ENCODE measurements at regions not wholly inside any gene's neighbourhood (a gene's known extent, or its start where the extent isn't known, plus 50 kb on each side); places are given as distances from the start of the nearest gene placed in this dataset.

DNA sequence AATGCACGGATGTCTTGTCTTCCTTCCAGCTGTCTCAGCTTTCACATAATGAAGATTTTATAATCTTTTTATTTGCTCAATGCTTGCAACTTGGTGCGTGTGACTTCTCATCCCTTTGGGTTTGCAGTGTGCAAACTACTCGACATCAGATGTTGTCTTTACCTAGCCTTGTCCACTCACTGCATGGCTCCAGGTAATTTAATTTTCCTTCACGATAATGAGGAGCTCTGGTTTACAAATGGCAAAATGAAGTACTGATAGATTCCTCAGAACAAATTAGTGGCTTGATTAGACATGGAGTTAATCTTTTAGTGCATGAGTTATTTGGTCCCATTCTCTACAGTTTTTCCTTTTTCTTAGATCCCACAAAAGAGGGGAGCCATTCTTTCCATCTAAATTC lies 603.0 kb downstream of the CCDC171 start:
- CTCF ChIA-PET: interaction anchor here (2.1 to 3.7 kb wide), 2 partner anchors 15 to 22 kb away, joined by 4 to 20 read pairs; no protein-coding TSS in a partner anchor
- TF ChIP-seq, protein P1, sequence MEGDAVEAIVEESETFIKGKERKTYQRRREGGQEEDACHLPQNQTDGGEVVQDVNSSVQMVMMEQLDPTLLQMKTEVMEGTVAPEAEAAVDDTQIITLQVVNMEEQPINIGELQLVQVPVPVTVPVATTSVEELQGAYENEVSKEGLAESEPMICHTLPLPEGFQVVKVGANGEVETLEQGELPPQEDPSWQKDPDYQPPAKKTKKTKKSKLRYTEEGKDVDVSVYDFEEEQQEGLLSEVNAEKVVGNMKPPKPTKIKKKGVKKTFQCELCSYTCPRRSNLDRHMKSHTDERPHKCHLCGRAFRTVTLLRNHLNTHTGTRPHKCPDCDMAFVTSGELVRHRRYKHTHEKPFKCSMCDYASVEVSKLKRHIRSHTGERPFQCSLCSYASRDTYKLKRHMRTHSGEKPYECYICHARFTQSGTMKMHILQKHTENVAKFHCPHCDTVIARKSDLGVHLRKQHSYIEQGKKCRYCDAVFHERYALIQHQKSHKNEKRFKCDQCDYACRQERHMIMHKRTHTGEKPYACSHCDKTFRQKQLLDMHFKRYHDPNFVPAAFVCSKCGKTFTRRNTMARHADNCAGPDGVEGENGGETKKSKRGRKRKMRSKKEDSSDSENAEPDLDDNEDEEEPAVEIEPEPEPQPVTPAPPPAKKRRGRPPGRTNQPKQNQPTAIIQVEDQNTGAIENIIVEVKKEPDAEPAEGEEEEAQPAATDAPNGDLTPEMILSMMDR (IDR thresholded peaks at IDR 0.05; ENCODE audit: control extremely low read depth, extremely low read depth, low read depth, missing control alignments): no peak
- DNase-seq (ENCODE audit: extremely low spot score): no peak
- POLR2A ChIA-PET: no interaction called here

DNA sequence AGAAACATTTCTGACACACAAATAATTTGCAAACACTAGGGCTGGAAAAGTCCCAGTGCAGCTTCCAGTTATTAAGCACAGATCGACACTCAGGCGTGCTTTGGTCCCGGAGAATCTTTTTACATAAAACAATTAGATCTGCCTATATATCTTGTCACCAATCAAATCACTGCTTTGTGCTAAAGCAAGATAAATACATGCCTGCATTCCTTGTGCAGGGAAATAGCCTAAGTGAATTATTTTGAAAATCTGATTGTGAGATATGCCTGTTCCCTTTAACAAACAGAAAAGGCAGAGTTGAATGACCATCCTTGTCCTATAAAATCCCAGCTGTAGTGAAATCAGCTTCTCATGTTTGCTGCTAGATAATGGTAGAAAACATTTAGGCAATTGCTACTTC lies 604.4 kb downstream of the CCDC171 start:
- DNase-seq (ENCODE audit: extremely low spot score): no peak
- POLR2A ChIA-PET: no interaction called here
- CTCF ChIA-PET: no interaction called here
- TF ChIP-seq, protein P1 (IDR thresholded peaks at IDR 0.05; ENCODE audit: control extremely low read depth, extremely low read depth, low read depth, missing control alignments): no peak

DNA sequence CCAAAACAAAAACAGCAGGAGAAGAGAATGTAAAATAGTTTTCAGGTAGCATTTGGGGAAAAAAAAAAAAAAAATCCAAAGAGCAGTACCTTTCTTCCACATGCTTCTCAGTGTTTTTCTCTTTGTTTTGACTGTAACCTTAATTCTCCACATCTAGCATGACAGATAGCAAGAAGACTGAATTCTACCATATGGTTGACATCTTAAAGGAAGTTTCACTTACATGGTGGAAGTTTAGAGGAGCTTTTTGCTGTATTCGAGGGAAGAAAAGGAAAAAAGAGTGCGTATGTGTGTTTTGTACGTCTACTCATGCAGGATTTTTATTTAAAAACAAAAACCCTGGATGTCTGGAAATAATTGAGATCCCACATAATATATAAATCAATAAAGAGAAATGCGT lies 604.8 kb downstream of the CCDC171 start:
- POLR2A ChIA-PET: no interaction called here
- TF ChIP-seq, protein P1 (IDR thresholded peaks at IDR 0.05; ENCODE audit: control extremely low read depth, extremely low read depth, low read depth, missing control alignments): no peak
- DNase-seq (ENCODE audit: extremely low spot score): no peak
- CTCF ChIA-PET: no interaction called here

DNA sequence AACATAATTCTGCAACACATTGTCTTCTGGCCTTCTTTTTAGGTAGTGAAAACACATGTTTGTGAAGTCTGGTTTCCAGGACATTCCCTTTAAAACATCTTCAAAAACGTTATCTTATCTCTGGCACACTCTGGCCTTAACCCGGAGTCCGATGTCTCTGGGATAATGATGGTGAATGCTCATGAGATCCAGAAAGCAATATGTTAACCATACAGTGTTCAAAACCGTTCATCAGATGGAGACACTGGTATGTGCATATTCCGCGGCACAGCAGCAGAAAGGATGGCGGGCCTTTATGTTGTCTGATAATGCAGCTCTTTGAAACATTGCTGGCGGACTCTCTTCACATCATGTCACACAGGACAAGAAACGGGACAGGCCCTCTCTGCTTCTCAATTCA lies 605.2 kb downstream of the CCDC171 start:
- TF ChIP-seq, protein P1 (IDR thresholded peaks at IDR 0.05; ENCODE audit: control extremely low read depth, extremely low read depth, low read depth, missing control alignments): no peak
- no peak for DNase-seq (ENCODE audit: extremely low spot score)
- ChIA-PET CTCF (no interaction called here), POLR2A (no interaction called here)

DNA sequence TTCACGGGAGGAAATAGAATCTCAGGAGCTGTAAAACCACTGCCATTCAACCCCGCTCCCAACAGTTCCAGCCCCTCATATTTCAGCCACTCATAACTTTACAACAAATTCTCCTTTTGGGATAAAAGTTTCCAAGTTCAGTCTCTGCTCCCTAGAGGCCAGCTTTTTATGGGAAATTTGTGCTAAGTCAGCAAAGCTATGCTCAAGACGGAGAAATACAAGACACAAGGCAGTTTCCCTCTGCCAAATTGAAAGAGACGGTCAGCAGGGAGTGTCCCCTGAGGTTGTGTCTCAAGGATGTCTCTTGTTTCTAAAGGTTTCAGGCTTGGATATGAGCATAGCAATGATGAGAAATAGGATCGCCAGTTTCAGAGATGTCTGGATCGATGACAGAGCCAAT lies 608.6 kb downstream of the CCDC171 start:
- TF ChIP-seq, protein P1 (IDR thresholded peaks at IDR 0.05; ENCODE audit: control extremely low read depth, extremely low read depth, low read depth, missing control alignments): no peak
- ChIA-PET CTCF (interaction anchor here (0.9 to 3.0 kb wide), 3 partner anchors 12 to 29 kb away, joined by 4 to 9 read pairs (median 8); no protein-coding TSS in a partner anchor), POLR2A (no interaction called here)
- DNase-seq (ENCODE audit: extremely low spot score): no peak

DNA sequence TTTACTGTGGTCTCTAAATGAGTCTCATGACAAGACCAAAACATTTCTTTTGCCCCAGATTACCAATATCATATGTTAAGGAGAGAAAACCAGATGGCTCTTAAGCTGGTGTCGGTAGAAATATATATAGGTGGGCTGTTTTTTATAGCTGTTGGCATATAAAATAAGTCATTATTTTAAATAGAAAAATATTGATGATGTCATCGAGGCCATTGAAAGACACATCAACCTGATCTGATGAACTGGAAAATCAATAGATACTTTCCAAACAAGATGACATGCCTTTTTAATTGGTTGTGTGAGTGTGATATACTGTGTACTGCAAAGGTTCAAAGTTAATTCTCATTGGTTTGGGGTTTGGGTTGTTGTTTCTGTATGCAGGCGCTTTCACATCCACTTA lies 617.3 kb downstream of the CCDC171 start:
- CTCF ChIA-PET: no interaction called here
- POLR2A ChIA-PET: no interaction called here
- no peak for DNase-seq (ENCODE audit: extremely low spot score)
- TF ChIP-seq, protein P1 (IDR thresholded peaks at IDR 0.05; ENCODE audit: control extremely low read depth, extremely low read depth, low read depth, missing control alignments): no peak

DNA sequence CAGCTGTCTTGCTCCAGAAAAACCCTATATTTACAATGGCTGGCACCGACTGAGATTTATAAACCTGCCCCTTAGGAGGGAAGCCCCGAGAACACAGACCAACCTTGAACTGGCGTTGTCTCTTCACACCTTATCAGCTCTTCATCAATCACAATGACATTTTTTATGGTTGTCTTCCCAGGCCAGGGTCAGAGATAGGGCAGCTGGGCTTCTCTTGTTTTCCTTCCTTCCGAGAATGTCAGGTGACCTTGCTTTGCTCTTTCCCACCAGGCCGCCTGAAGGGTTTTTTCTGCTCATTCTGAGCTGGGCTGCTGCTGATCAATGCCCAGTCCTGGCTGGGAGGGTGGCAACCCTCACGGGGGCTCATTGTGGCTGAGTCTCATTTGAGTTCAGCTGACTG lies 619.1 kb downstream of the CCDC171 start:
- TF ChIP-seq, protein P1 (IDR thresholded peaks at IDR 0.05; ENCODE audit: control extremely low read depth, extremely low read depth, low read depth, missing control alignments): no peak
- POLR2A ChIA-PET: no interaction called here
- no peak for DNase-seq (ENCODE audit: extremely low spot score)
- CTCF ChIA-PET: interaction anchor here (1.1 kb wide), 1 partner anchor 8 kb away, joined by 3 read pairs; no protein-coding TSS in a partner anchor

Data from GM10248 (cell line).